CD4-positive, alpha-beta T cell treated with Interleukin-17A for 1 hour (primary cell): ENCODE measurements at regions not wholly inside any gene's neighbourhood (a gene's known extent, or its start where the extent isn't known, plus 50 kb on each side); places are given as distances from the start of the nearest gene placed in this dataset.

Source experiments
- DNase-seq: peaks from one replicate; pipeline ENCODE4 v3.0.0-alpha.2; 2020

GRCh38 chr11:116231543-116231942, 541.2 kb downstream of the BUD13 start:
- DNase-seq, result no peak

GRCh38 chr11:116230438-116230837, 542.3 kb downstream of the BUD13 start:
- no peak for DNase-seq

GRCh38 chr11:116229236-116229970, 543.4 kb downstream of the BUD13 start:
- DNase-seq, result no peak

GRCh38 chr11:116226731-116227130, 546.1 kb downstream of the BUD13 start:
- no peak for DNase-seq

- DNase-seq, result no peak
These were observed 546.8 kb downstream of the BUD13 start for GRCh38 chr11:116225784-116226585.

- DNase-seq, result no peak
These were observed 547.6 kb downstream of the BUD13 start for GRCh38 chr11:116225236-116225635.

GRCh38 chr11:116224889-116225200, 547.9 kb downstream of the BUD13 start:
- no peak for DNase-seq

GRCh38 chr11:116224154-116224888, 548.5 kb downstream of the BUD13 start:
- DNase-seq, result peak; percentile 33

GRCh38 chr11:116221351-116221750, 551.4 kb downstream of the BUD13 start:
- no peak for DNase-seq

- no peak for DNase-seq
These were observed 553.6 kb downstream of the BUD13 start for GRCh38 chr11:116219171-116219635.

GRCh38 chr11:116217441-116217840, 555.3 kb downstream of the BUD13 start:
- DNase-seq, result no peak

- DNase-seq, result peak; percentile 9
These were observed 555.8 kb downstream of the BUD13 start for GRCh38 chr11:116217006-116217405.

GRCh38 chr11:116215471-116216113, 557.2 kb downstream of the BUD13 start:
- no peak for DNase-seq

- DNase-seq, result no peak
These were observed 561.6 kb downstream of the BUD13 start for GRCh38 chr11:116211147-116211546.

GRCh38 chr11:116210663-116211062, 562.1 kb downstream of the BUD13 start:
- DNase-seq, result no peak

GRCh38 chr11:116209255-116209654, 563.5 kb downstream of the BUD13 start:
- DNase-seq, result no peak

- DNase-seq, result no peak
These were observed 565.2 kb downstream of the BUD13 start for GRCh38 chr11:116207421-116208141.

- DNase-seq, result no peak
These were observed 565.8 kb downstream of the BUD13 start for GRCh38 chr11:116207019-116207418.

GRCh38 chr11:116202922-116203321, 569.9 kb downstream of the BUD13 start:
- DNase-seq, result no peak

- no peak for DNase-seq
These were observed 572.2 kb downstream of the BUD13 start for GRCh38 chr11:116200564-116200963.

- no peak for DNase-seq
These were observed 573.6 kb downstream of the BUD13 start for GRCh38 chr11:116199182-116199581.

GRCh38 chr11:116194156-116194904, 578.5 kb downstream of the BUD13 start:
- no peak for DNase-seq
